IMR-90 (cell line): ENCODE measurements at regions not wholly inside any gene's neighbourhood (a gene's known extent, or its start where the extent isn't known, plus 50 kb on each side); places are given as distances from the start of the nearest gene placed in this dataset.

Experiments used
- ATAC-seq: fragments of 200-7000 bp; cut with Tn5 transposase; 2 replicates; pipeline ENCODE4 v1.9.1; 2020; ENCODE audit warnings: low read depth, mild to moderate bottlenecking, moderate library complexity
- BruUV-seq: library from RNA; stranded (reverse); fragments of 400-500 nt; replicated peaks from 2 replicates; lab custom pipeline; 2021; lab: Mats Ljungman, UMichigan
- CTCF ChIA-PET: fragments of 300-600 bp; formaldehyde crosslinking; extraction: SDS; loops from one replicate; lab custom pipeline; 2021; ENCODE audit warnings: antibody characterized with exemption; lab: Yijun Ruan, JAX
- POLR2A ChIA-PET: fragments of 300-600 bp; sonication (Branson Sonifier 250); formaldehyde crosslinking; loops from one replicate; lab custom pipeline; 2022; ENCODE audit warnings: antibody characterized with exemption; ENCODE audit not compliant: unreplicated experiment; lab: Charles Lee
- DNase-seq: peaks from one replicate; pipeline ENCODE4 v3.0.0; 2013
- H2AFZ ChIP-seq: replicated peaks from 2 replicates; pipeline ENCODE3; 2013; ENCODE audit warnings: low read length, mild to moderate bottlenecking; ENCODE audit not compliant: poor library complexity
- H2AK5ac ChIP-seq: 2 replicates; pipeline ENCODE4 v1.6.1; 2013; ENCODE audit warnings: low read depth, low read length, inconsistent platforms
- H2AK9ac ChIP-seq: replicated peaks from 2 replicates; pipeline ENCODE3; 2013; ENCODE audit warnings: mild to moderate bottlenecking, low read depth, low read length, moderate library complexity; ENCODE audit not compliant: poor library complexity
- H2BK120ac ChIP-seq: 2 replicates; pipeline ENCODE4 v1.6.1; 2013; ENCODE audit warnings: low read depth, low read length, inconsistent platforms
- H2BK15ac ChIP-seq: 3 replicates; pipeline ENCODE4 v1.6.1; 2013; ENCODE audit warnings: low read depth, low read length, inconsistent platforms
- H2BK20ac ChIP-seq: 2 replicates; pipeline ENCODE4 v1.6.1; 2013; ENCODE audit warnings: low read depth, mild to moderate bottlenecking, inconsistent platforms, low read length, moderate library complexity
- H2BK5ac ChIP-seq: 2 replicates; pipeline ENCODE4 v1.6.1; 2013; ENCODE audit warnings: mild to moderate bottlenecking, low read depth, low read length, inconsistent platforms; ENCODE audit not compliant: poor library complexity, severe bottlenecking
- H3K14ac ChIP-seq: replicated peaks from 2 replicates; pipeline ENCODE4 v1.6.1; 2013; ENCODE audit warnings: low read depth, low read length, inconsistent platforms
- H3K18ac ChIP-seq: 2 replicates; pipeline ENCODE4 v1.6.1; 2013; ENCODE audit warnings: low read depth, low read length, control low read depth
- H3K23ac ChIP-seq: 2 replicates; pipeline ENCODE4 v1.6.1; 2013; ENCODE audit warnings: low read depth, low read length, inconsistent platforms
- H3K27ac ChIP-seq: 2 replicates; pipeline ENCODE4 v1.5.1; 2013; ENCODE audit warnings: mild to moderate bottlenecking, control low read depth, low read length; ENCODE audit not compliant: insufficient read depth
- H3K27me3 ChIP-seq: 2 replicates; pipeline ENCODE4 v1.6.1; 2013; ENCODE audit warnings: low read length; ENCODE audit not compliant: control insufficient read depth, insufficient read depth
- H3K36me3 ChIP-seq: 2 replicates; pipeline ENCODE4 v1.6.1; 2013; ENCODE audit warnings: low read length, mixed read lengths; ENCODE audit not compliant: control insufficient read depth, insufficient read depth
- H3K4ac ChIP-seq: 2 replicates; pipeline ENCODE4 v1.6.1; 2013; ENCODE audit warnings: low read depth, low read length, inconsistent platforms
- H3K4me1 ChIP-seq: 2 replicates; pipeline ENCODE4 v1.6.1; 2013; ENCODE audit warnings: low read length, mixed read lengths; ENCODE audit not compliant: control insufficient read depth, insufficient read depth
- H3K4me2 ChIP-seq: 2 replicates; pipeline ENCODE4 v1.6.1; 2013; ENCODE audit warnings: low read depth, mild to moderate bottlenecking, control low read depth, low read length, moderate library complexity
- H3K4me3 ChIP-seq: 2 replicates; pipeline ENCODE4 v1.5.1; 2013; ENCODE audit warnings: low read depth, mild to moderate bottlenecking, control low read depth, low read length, moderate library complexity; ENCODE audit not compliant: insufficient read depth
- H3K56ac ChIP-seq: 2 replicates; pipeline ENCODE4 v1.6.1; 2013; ENCODE audit warnings: low read length, inconsistent platforms; ENCODE audit not compliant: insufficient read depth; ENCODE audit errors: extremely low read depth
- H3K79me1 ChIP-seq, 2 experiments: 2 replicates each; pipeline ENCODE4 v1.6.1; 2013; ENCODE audit warnings: low read length in 2 of 2, inconsistent platforms in 1 of 2, low read depth in 1 of 2
- H3K9ac ChIP-seq: 2 replicates; pipeline ENCODE4 v1.6.1; 2013; ENCODE audit warnings: low read depth, low read length, control low read depth
- H3K9me1 ChIP-seq: 2 replicates; pipeline ENCODE4 v1.6.1; 2013; ENCODE audit warnings: low read length, inconsistent platforms; ENCODE audit not compliant: insufficient read depth
- H3K9me3 ChIP-seq: 2 replicates; pipeline ENCODE4 v1.6.1; 2013; ENCODE audit warnings: low read length; ENCODE audit not compliant: control insufficient read depth, insufficient read depth
- H4K20me1 ChIP-seq: 2 replicates; pipeline ENCODE4 v1.6.1; 2013; ENCODE audit warnings: low read length, inconsistent platforms; ENCODE audit not compliant: insufficient read depth
- H4K5ac ChIP-seq: 2 replicates; pipeline ENCODE4 v1.6.1; 2013; ENCODE audit warnings: mild to moderate bottlenecking, low read depth, low read length, control low read depth
- H4K8ac ChIP-seq, 2 experiments: 2 replicates each; pipeline ENCODE4 v1.6.1; 2013; ENCODE audit warnings: low read depth in 2 of 2, low read length in 2 of 2, control low read depth in 1 of 2, inconsistent platforms in 1 of 2
- H4K91ac ChIP-seq: 2 replicates; pipeline ENCODE4 v1.6.1; 2013; ENCODE audit warnings: low read depth, low read length, inconsistent platforms; ENCODE audit not compliant: insufficient read depth
- CHD1 ChIP-seq: IDR thresholded peaks from 2 replicates; pipeline ENCODE4 v1.6.1; 2012; ENCODE audit warnings: low read depth, low read length, improper control_type of control experiment
- MAZ ChIP-seq: IDR thresholded peaks from 2 replicates; pipeline ENCODE4 v1.6.1; 2012; ENCODE audit warnings: low read depth, mild to moderate bottlenecking, low read length, improper control_type of control experiment, moderate library complexity, borderline replicate concordance
- SMC3 ChIP-seq: fragments of 150-350 bp; IDR thresholded peaks from 2 replicates; pipeline ENCODE4 v1.6.1; 2016; ENCODE audit warnings: low read depth, mild to moderate bottlenecking, antibody characterized with exemption, low read length, moderate library complexity
- WGBS, 2 experiments: methylation state at CpG; one replicate each; pipeline versions ENCODE4 v1.1.5 to v1.1.7; 2013; ENCODE audit warnings: missing lambda C conversion rate in 2 of 2; ENCODE audit not compliant: insufficient read length in 1 of 2; ENCODE audit errors: extremely low coverage in 2 of 2; 5-methylcytosine and 5-hydroxymethylcytosine counted together
- dilution Hi-C: fragments of 300-500 bp; cut with HindIII; formaldehyde crosslinking; loops from one replicate; pipeline ENCODE4 v1.14.3; 2018; ENCODE audit warnings: low sequenced_read_pairs; ENCODE audit not compliant: unreplicated experiment
- in situ Hi-C: fragments of 300-500 bp; cut with MboI; formaldehyde crosslinking; loops from 3 replicates; pipeline ENCODE4 v1.14.3; 2019; ENCODE audit warnings: low sequenced_read_pairs, inconsistent platforms, mixed read lengths
- intact Hi-C: fragments of 100-400 bp; cut with micrococcal nuclease; formaldehyde crosslinking; loops from 2 replicates; pipeline ENCODE4 v1.10.0; 2022

DNA sequence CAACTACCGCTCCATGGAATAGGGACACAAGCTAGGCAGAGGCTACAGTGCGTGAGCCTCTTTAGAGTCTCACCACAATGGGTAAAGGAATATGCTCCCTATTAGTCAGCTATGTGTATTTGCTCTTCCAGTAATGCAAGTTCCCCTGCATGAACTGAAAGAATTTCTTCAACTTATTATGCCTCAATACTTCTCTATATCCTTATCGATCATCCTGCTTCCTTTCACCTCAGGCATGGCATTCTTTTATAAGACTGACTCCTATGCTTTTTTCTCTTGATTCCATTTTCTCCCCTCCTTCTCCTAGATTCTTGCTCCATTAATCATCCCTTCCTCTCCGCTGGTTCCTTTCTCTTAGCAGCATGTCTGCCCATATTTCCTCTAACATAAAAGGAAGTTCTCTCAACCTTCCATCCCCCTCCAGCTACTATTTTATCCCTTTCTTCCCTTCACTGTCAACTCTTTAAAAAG is 94.5 kb upstream of the CPM start:
- in situ Hi-C loops, result no loop called here
- H3K36me3 ChIP-seq, result no peaks in the 10 kb centered on the region
- intact Hi-C loops, result no loop called here
- no peaks in the 10 kb centered on the region for H3K4me1 ChIP-seq
- no peak overlapping the region for H2AFZ ChIP-seq
- H4K5ac ChIP-seq, result no peak overlapping the region
- peak overlapping the region; percentile 65; the same call in 1 of the 2 replicates for H2BK20ac ChIP-seq
- ChIA-PET POLR2A (no interaction called here), CTCF (no interaction called here)
- H3K14ac ChIP-seq, result peak overlapping the region; percentile 71; the same call in 1 of the 2 replicates
- no peak overlapping the region for H2AK9ac ChIP-seq
- dilution Hi-C loops, result no loop called here
- no peaks in the 10 kb centered on the region for H3K27me3 ChIP-seq
- H3K9me1 ChIP-seq, result peaks cover 7% of the 10 kb centered on the region
- no peak overlapping the region for H3K4ac ChIP-seq
- DNase-seq, result peak; percentile 46
- H3K56ac ChIP-seq, result no peak overlapping the region
- peak overlapping the region; percentile 40; the same call in 1 of the 3 replicates for H2BK15ac ChIP-seq
- H3K79me1 ChIP-seq, result no peaks in the 10 kb centered on the region
- H2AK5ac ChIP-seq, result peak overlapping the region; percentile 38; the same call in 1 of the 2 replicates
- H3K4me3 ChIP-seq, result no peak overlapping the region
- no peak overlapping the region for H3K27ac ChIP-seq
- no peaks in the 10 kb centered on the region for H3K9me3 ChIP-seq
- H4K20me1 ChIP-seq, result no peaks in the 10 kb centered on the region
- H3K23ac ChIP-seq, result no peak overlapping the region
- 0 out of 4 replicates have a peak overlapping the region, but pooled peaks of 1 of the 2 experiments have one; percentile 54 for H4K8ac ChIP-seq
- no peak overlapping the region for H4K91ac ChIP-seq
- no peak overlapping the region; the same call in 1 of the 2 replicates for H3K4me2 ChIP-seq
- peak overlapping the region; percentile 12; the same call in 1 of the 2 replicates for H2BK120ac ChIP-seq
- TF ChIP-seq MAZ (no peak), CHD1 (no peak), SMC3 (no peak)
- H3K9ac ChIP-seq, result no peak overlapping the region
- H2BK5ac ChIP-seq, result no peak overlapping the region
- H3K18ac ChIP-seq, result no peak overlapping the region
- ATAC-seq, result peak; percentile 44; the same call in 1 of the 2 replicates
- 56% methylated on average over 2 of the region's 4 CpGs; no CpG with 5 or more reads in 1 of the 2 experiments for WGBS, 2 experiments
- BruUV-seq, result no TSS peak
